Activated B cell treated with CpG ODN at 0.5 μM for 24 hours (primary cell): ENCODE measurements at regions not wholly inside any gene's neighbourhood (a gene's known extent, or its start where the extent isn't known, plus 50 kb on each side); places are given as distances from the start of the nearest gene placed in this dataset.

Experiments used
- ATAC-seq: fragments of 200-7000 bp; cut with Tn5 transposase; one replicate; pipeline ENCODE4 v1.10.0; 2021; ENCODE audit warnings: low read depth, mild to moderate bottlenecking, moderate library complexity
- CTCF ChIA-PET: fragments of 350-600 bp; sonication (Branson Sonifier 250); formaldehyde crosslinking; loops from one replicate; lab custom pipeline; 2021; ENCODE audit warnings: antibody characterized with exemption; lab: Charles Lee
- POLR2A ChIA-PET: fragments of 350-600 bp; sonication (Branson Sonifier 250); formaldehyde crosslinking; loops from one replicate; lab custom pipeline; 2021; ENCODE audit warnings: antibody characterized with exemption; lab: Charles Lee
- DNase-seq: peaks from one replicate; pipeline ENCODE4 v3.0.0; 2022
- H3K27ac Mint-ChIP-seq: one replicate; pipeline ENCODE4 v1.8.0; 2020; ENCODE audit warnings: mixed read lengths
- H3K27me3 Mint-ChIP-seq: one replicate; pipeline ENCODE4 v1.8.0; 2021; ENCODE audit warnings: mixed read lengths
- H3K36me3 Mint-ChIP-seq: one replicate; pipeline ENCODE4 v1.8.0; 2021; ENCODE audit warnings: low read depth, mixed read lengths
- H3K4me1 Mint-ChIP-seq: one replicate; pipeline ENCODE4 v1.8.0; 2021; ENCODE audit warnings: mixed read lengths
- H3K4me3 Mint-ChIP-seq: one replicate; pipeline ENCODE4 v1.8.0; 2020; ENCODE audit warnings: mild to moderate bottlenecking, mixed read lengths
- H3K9me3 Mint-ChIP-seq: one replicate; pipeline ENCODE4 v1.8.0; 2020; ENCODE audit warnings: mixed read lengths
- CTCF ChIP-seq: fragments of 200-600 bp; IDR thresholded peaks from one replicate; pipeline ENCODE4 v1.8.0; 2022; ENCODE audit warnings: antibody characterized with exemption, mild to moderate bottlenecking
- intact Hi-C: fragments of 100-400 bp; cut with micrococcal nuclease; formaldehyde crosslinking; loops from one replicate; pipeline ENCODE4 v1.15.1; 2024

DNA sequence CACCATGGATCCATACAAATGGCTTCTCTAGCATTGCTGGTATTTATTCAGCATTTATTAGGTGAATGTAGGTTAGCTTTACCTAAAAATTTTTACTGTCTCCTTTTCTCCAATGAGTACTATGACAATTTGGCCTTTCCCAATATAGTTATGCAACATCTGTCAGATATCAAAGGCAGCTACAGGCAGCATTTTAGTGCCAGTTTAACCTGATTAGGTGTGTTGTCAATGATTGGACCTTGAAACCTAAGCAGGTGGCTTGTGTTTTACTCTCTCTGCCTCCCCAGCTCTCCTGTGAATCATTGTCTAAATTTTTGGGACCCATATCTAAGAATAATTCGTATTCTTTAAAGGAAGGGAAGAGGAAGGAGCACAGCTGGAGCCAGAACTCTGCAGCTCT lies 228.9 kb downstream of the KBTBD8 start:
- CTCF ChIA-PET, result no interaction called here
- no peak for DNase-seq
- H3K4me3 Mint-ChIP-seq, result no peak overlapping the region
- H3K4me1 Mint-ChIP-seq, result no peaks in the 10 kb centered on the region
- no peaks in the 10 kb centered on the region for H3K9me3 Mint-ChIP-seq
- intact Hi-C loops, result no loop called here
- no peaks in the 10 kb centered on the region for H3K27me3 Mint-ChIP-seq
- no peak overlapping the region for H3K27ac Mint-ChIP-seq
- no peaks in the 10 kb centered on the region for H3K36me3 Mint-ChIP-seq
- no peak for TF ChIP-seq CTCF
- no peak for ATAC-seq
- POLR2A ChIA-PET, result no interaction called here

- H3K4me1 Mint-ChIP-seq, result no peaks in the 10 kb centered on the region
- ChIA-PET POLR2A (no interaction called here), CTCF (no interaction called here)
- no peaks in the 10 kb centered on the region for H3K36me3 Mint-ChIP-seq
- H3K4me3 Mint-ChIP-seq, result no peak overlapping the region
- DNase-seq (no peak), ATAC-seq (no peak)
- H3K27me3 Mint-ChIP-seq, result no peaks in the 10 kb centered on the region
- H3K27ac Mint-ChIP-seq, result no peak overlapping the region
- no peaks in the 10 kb centered on the region for H3K9me3 Mint-ChIP-seq
- intact Hi-C loops, result no loop called here
- no peak for TF ChIP-seq CTCF
Observed at GRCh38 chr3:67228136-67228535, 230.0 kb downstream of the KBTBD8 start.

DNA sequence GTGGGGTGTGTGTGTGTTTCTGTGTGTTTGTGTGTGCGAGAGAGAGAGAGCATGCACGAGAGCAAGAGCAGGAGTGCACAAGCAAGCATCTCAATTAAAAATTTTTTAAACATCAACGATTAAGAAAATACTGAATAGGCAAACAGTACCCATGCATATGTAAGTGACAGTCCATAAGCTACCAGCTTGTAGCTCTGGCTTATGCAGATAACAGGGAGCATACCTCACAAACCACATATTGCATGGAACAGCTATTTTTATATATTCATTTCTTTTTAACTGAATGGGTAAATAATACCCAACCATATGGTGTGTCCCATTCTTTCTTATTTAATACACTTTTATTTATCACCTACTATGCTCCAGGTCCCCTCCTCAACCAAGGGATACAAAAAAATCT lies 234.5 kb downstream of the KBTBD8 start:
- H3K4me1 Mint-ChIP-seq, result no peaks in the 10 kb centered on the region
- no peak overlapping the region for H3K4me3 Mint-ChIP-seq
- TF ChIP-seq CTCF, result no peak
- intact Hi-C loops, result no loop called here
- ChIA-PET CTCF (no interaction called here), POLR2A (no interaction called here)
- no peak overlapping the region for H3K27ac Mint-ChIP-seq
- H3K27me3 Mint-ChIP-seq, result no peaks in the 10 kb centered on the region
- H3K9me3 Mint-ChIP-seq, result no peaks in the 10 kb centered on the region
- DNase-seq (no peak), ATAC-seq (no peak)
- H3K36me3 Mint-ChIP-seq, result no peaks in the 10 kb centered on the region

- ChIA-PET POLR2A (no interaction called here), CTCF (no interaction called here)
- no peaks in the 10 kb centered on the region for H3K27me3 Mint-ChIP-seq
- no peaks in the 10 kb centered on the region for H3K4me1 Mint-ChIP-seq
- no peak overlapping the region for H3K4me3 Mint-ChIP-seq
- ATAC-seq, result no peak
- no peak for TF ChIP-seq CTCF
- intact Hi-C loops, result no loop called here
- H3K27ac Mint-ChIP-seq, result no peak overlapping the region
- H3K36me3 Mint-ChIP-seq, result no peaks in the 10 kb centered on the region
- H3K9me3 Mint-ChIP-seq, result no peaks in the 10 kb centered on the region
- no peak for DNase-seq
Observed at GRCh38 chr3:67239353-67239752, 241.2 kb downstream of the KBTBD8 start.

GRCh38 chr3:67241084-67241483 lies 243.0 kb downstream of the KBTBD8 start:
- no peaks in the 10 kb centered on the region for H3K4me1 Mint-ChIP-seq
- H3K36me3 Mint-ChIP-seq, result no peaks in the 10 kb centered on the region
- H3K9me3 Mint-ChIP-seq, result no peaks in the 10 kb centered on the region
- H3K27me3 Mint-ChIP-seq, result no peaks in the 10 kb centered on the region
- no peak for DNase-seq
- intact Hi-C loops, result no loop called here
- no peak for ATAC-seq
- no peak overlapping the region for H3K4me3 Mint-ChIP-seq
- CTCF ChIA-PET, result no interaction called here
- POLR2A ChIA-PET, result no interaction called here
- H3K27ac Mint-ChIP-seq, result no peak overlapping the region
- no peak for TF ChIP-seq CTCF
